GM12865 (cell line): ENCODE measurements at regions not wholly inside any gene's neighbourhood (a gene's known extent, or its start where the extent isn't known, plus 50 kb on each side); places are given as distances from the start of the nearest gene placed in this dataset.

Experiments
- DNase-seq: peaks from one replicate; pipeline ENCODE4 v3.0.0; 2010; ENCODE audit warnings: low read depth
- H3K4me3 ChIP-seq: 2 replicates; pipeline ENCODE4 v1.5.1; 2011; ENCODE audit warnings: mild to moderate bottlenecking, low read depth, low read length, control low read depth
- CTCF ChIP-seq: IDR thresholded peaks from 2 replicates; pipeline ENCODE4 v1.5.1; 2011; ENCODE audit warnings: low read length, control low read depth, low read depth, inconsistent platforms; ENCODE audit not compliant: insufficient read depth; ENCODE audit errors: missing control alignments

GRCh38 chr3:96169111-96169766, 645.2 kb upstream of the EPHA6 start:
- no peak for DNase-seq
- no peak for TF ChIP-seq CTCF
- no peak overlapping the region for H3K4me3 ChIP-seq

DNA sequence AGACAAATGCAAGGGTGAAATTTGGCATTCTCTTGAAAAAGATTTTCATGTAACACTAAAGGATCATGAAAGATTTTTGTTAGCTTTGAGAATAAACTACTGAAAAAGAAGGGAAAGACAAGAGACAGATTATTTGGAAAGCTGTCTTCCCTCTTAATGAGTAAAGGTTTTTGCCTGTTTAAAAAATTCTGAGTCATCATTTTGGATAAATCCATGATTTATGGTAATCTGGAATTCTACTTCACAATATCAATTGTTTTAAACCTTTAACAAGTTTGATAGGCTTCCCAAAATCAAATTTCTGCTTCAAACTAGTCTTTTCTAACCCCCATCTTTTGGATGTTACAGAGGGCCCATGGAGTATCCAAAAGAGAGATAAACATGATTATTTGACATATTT, 641.5 kb upstream of the EPHA6 start:
- TF ChIP-seq CTCF, result no peak
- H3K4me3 ChIP-seq, result no peak overlapping the region
- no peak for DNase-seq

DNA sequence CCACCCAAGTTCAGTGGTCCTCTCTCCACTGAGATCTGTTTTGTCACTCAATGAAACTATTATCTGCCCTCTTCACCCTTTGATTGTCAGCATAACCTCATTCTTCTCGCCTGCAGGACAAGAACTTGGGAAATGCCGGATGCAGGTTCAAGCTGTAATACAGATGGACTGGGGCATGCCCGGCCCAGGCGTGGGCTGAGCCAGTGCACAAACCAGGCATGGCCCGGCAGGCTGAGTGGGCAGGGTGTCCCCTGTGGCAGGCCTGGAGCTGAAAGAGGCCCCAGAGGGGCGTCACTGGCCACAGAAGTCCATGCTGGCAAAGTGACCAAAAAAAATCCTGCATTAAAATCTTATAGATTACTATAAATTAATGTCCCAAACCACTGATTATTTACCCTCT, 638.9 kb upstream of the EPHA6 start:
- H3K4me3 ChIP-seq, result no peak overlapping the region
- DNase-seq, result no peak
- TF ChIP-seq CTCF, result no peak

- no peak overlapping the region for H3K4me3 ChIP-seq
- no peak for TF ChIP-seq CTCF
- DNase-seq, result no peak
Observed at GRCh38 chr3:96182756-96183155, 631.6 kb upstream of the EPHA6 start.

GRCh38 chr3:96183871-96184270, 630.5 kb upstream of the EPHA6 start:
- no peak overlapping the region for H3K4me3 ChIP-seq
- no peak for TF ChIP-seq CTCF
- no peak for DNase-seq

- DNase-seq, result no peak
- H3K4me3 ChIP-seq, result no peak overlapping the region
- TF ChIP-seq CTCF, result no peak
Observed at GRCh38 chr3:96190024-96190616, 624.3 kb upstream of the EPHA6 start.

DNA sequence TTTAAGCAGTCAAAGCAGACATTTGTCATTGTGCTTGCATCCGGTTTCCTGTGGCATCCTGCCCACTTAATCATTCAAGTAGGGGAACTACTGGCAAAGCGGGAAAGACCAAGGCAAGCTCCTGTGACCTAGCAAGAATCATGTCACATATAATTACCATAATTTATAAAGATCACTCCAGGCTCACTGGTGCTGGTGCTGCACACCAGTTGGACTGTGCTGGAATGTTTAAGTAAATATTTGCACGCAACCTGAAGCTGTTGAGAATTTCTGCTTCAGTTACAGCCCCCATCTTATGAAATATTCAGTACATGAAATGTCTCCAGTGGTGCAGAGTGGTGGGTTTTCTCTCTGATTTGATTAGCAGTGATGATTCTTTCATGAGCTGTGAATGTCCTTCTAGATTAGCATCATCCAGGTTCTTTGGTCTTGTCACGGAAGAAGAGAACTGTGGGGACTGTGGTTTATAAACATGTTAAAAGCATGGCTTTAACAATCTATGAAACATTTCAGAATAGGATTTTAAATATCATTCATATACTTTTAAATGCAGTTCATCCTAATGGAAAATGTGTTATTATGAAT, 621.3 kb upstream of the EPHA6 start:
- no peak for TF ChIP-seq CTCF
- DNase-seq, result no peak

More for the DNA sequence above, 621.3 kb upstream of the EPHA6 start:
- no peak overlapping the region for H3K4me3 ChIP-seq
